ENCODE measurements at regions not wholly inside any gene's neighbourhood (a gene's known extent, or its start where the extent isn't known, plus 50 kb on each side); places are given as distances from the start of the nearest gene placed in this dataset.

- Histone ChIP-seq H3K9me3 (no peaks in the 10 kb centered on the region), H3K27ac (no peak overlapping the region), H3K36me3 (no peaks in the 10 kb centered on the region), H3K4me3 (no peak overlapping the region), H3K4me1 (no peaks in the 10 kb centered on the region), H3K27me3 (no peaks in the 10 kb centered on the region)
- TF ChIP-seq CTCF (IDR thresholded peaks at IDR 0.05) = no peak
- intact Hi-C loops (cut with DNase I) = no loop called here
- ATAC-seq (no peak), DNase-seq (no peak)
These were observed 121.4 kb upstream of the BMP2 start for GRCh38 chr20:6646021-6646636.

DNA sequence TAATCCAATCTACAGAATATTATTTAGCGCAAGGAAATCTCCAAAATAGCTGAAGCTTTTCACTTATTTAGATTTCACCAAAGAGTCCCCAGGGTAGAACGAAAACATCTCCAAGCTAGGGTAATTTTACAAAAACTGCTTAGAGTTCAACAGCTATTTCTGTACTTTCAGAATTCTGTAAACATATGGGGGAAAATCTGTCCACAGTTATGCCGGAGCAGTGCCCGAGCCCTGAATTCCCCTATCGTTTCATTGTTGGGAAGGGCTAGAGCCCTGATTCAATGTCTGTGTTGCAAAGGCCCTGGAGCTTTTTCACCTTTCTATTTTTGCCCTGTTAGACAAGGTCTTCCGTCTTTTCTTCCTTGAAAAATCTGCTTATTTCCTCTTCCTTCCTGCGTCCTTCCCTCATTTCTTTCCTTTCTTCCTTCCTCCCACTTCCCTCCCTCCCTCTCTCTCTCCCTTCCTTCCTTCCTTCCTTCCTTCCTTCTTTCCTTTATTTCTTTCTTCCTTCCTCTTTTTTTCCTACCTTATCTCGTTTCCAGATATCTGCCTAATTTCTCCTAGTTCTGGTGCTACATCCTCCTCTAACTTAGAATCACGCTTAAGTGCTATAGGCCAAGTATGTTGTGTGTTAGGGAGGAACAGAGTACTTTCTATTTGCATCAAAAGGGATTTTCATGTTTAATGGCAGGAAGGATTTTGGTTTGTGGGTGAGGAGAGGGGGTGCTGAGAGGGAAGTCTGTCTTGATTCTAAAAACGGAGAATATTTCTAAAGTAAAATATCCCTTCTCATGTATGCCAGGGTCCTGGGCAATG is 122.5 kb upstream of the BMP2 start:
- Histone ChIP-seq H3K4me1 (no peaks in the 10 kb centered on the region), H3K9me3 (no peaks in the 10 kb centered on the region), H3K27me3 (no peaks in the 10 kb centered on the region), H3K27ac (no peak overlapping the region), H3K4me3 (no peak overlapping the region), H3K36me3 (no peaks in the 10 kb centered on the region)
- intact Hi-C loops (cut with DNase I) = no loop called here
- no peak for TF ChIP-seq CTCF (IDR thresholded peaks at IDR 0.05)
- ATAC-seq (no peak), DNase-seq (no peak)

- Histone ChIP-seq H3K27ac (no peak overlapping the region), H3K36me3 (no peaks in the 10 kb centered on the region), H3K9me3 (no peaks in the 10 kb centered on the region), H3K4me3 (no peak overlapping the region), H3K27me3 (no peaks in the 10 kb centered on the region), H3K4me1 (peaks cover 4% of the 10 kb centered on the region)
- DNase-seq (no peak), ATAC-seq (no peak)
- intact Hi-C loops (cut with DNase I) = no loop called here
- TF ChIP-seq CTCF (IDR thresholded peaks at IDR 0.05) = no peak
These were observed 126.5 kb upstream of the BMP2 start for GRCh38 chr20:6641012-6641411.

DNA sequence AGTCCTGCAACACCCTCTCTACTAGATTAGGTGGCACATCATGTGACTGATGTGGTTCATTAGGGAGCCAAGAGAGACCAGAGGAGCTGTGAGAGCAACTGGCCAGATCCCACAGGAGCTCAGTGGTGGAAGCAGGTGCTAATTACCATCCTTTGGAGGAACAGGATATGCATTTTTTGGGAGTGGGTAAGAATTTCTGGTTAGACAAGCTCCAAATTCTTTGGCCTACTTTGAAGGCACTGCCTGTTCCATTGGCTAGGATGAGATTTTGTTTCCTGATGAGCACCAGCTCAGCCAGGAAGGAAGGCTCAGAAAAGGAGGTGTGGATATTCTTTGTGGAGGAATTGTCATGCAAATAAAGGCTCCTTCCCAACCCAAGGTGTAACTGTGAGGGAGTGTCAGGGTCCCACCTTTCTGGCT is 130.3 kb upstream of the BMP2 start:
- no peaks in the 10 kb centered on the region for H3K9me3 ChIP-seq
- no peak overlapping the region for H3K4me3 ChIP-seq
- H3K36me3 ChIP-seq = no peaks in the 10 kb centered on the region
- peak; percentile 46 for ATAC-seq
- no peak for DNase-seq
- H3K27ac ChIP-seq = no peak overlapping the region
- intact Hi-C loops (cut with DNase I) = no loop called here
- peaks cover 4% of the 10 kb centered on the region for H3K4me1 ChIP-seq
- no peaks in the 10 kb centered on the region for H3K27me3 ChIP-seq
- no peak for TF ChIP-seq CTCF (IDR thresholded peaks at IDR 0.05)

DNA sequence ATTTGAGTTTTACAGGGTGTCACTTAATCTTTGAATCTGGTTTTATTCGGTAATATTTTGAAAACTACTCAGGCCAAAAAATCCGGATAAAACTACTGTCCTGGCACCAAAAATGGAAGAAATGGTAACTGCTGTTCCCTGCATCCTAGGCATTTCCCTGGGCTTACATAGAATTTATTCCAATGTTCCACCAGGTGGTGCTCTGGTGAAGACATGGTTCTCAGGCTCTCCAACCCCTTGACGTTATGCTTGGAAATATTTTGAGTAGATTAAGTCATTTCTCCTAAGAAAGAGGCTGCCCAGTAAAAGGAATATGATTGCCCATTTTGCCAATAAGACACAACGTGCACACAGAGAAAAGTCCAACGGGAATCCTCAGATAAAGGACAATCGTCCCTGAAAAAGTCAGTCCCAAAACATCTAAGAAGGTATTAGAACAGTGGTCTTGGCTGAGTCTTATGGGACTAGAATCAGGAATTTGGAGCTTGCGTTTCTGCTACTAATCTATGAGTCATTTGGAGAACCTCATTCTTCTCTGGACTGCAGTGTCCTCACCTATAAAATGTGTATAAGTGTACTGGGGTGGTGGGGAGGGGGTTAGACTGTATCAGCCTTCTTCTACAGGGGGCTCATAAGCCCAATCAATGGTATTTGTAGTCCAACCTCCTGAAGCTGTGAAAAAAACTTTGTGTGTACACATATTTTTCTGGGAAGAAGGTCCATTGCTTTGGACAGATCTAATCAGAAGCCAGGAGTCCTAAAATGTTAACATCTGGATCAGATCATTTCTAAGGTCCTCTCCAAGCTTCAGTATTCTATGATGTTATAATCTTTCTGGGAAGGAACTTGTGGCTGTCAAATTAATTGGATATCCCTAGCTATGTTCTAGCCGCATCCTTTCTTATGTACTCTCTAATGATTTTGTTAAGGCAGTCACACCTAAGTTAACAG is 131.0 kb upstream of the BMP2 start:
- ATAC-seq (peak; percentile 93), DNase-seq (no peak)
- no peaks in the 10 kb centered on the region for H3K36me3 ChIP-seq

More for the DNA sequence above, 131.0 kb upstream of the BMP2 start:
- TF ChIP-seq CTCF (IDR thresholded peaks at IDR 0.05) = peak; percentile 60
- Histone ChIP-seq H3K27me3 (no peaks in the 10 kb centered on the region), H3K9me3 (no peaks in the 10 kb centered on the region), H3K27ac (no peak overlapping the region), H3K4me3 (no peak overlapping the region), H3K4me1 (peaks cover 4% of the 10 kb centered on the region)
- intact Hi-C loops (cut with DNase I) = no loop called here

All from upper lobe of right lung (tissue), 1 donor.